ENCODE measurements at regions not wholly inside any gene's neighbourhood (a gene's known extent, or its start where the extent isn't known, plus 50 kb on each side); places are given as distances from the start of the nearest gene placed in this dataset.

GRCh38 chr18:76771192-76771799 lies 51.1 kb upstream of the ZNF236 start:
- H3K27ac ChIP-seq (ENCODE audit: low read depth, low read length): no peak overlapping the region
- WGBS, 3 donors: 31 to 81% (median 79%) methylated on average over 13 of the region's 13 CpGs

GRCh38 chr18:76767954-76768353 lies 54.4 kb upstream of the ZNF236 start:
- 73 to 88% (median 74%) methylated on average over 1 of the region's 1 CpG for WGBS, 3 donors
- H3K27ac ChIP-seq (ENCODE audit: low read depth, low read length): no peak overlapping the region

GRCh38 chr18:76766429-76766828 lies 55.9 kb upstream of the ZNF236 start:
- no peak overlapping the region for H3K27ac ChIP-seq (ENCODE audit: low read depth, low read length)
- 74 to 89% (median 88%) methylated on average over 7 of the region's 7 CpGs for WGBS, 3 donors

- H3K27ac ChIP-seq (ENCODE audit: low read depth, low read length): no peak overlapping the region
- 25 to 72% (median 60%) methylated on average over 5 of the region's 5 CpGs for WGBS, 3 donors
These were observed 56.7 kb upstream of the ZNF236 start for GRCh38 chr18:76765649-76766048.

GRCh38 chr18:76764291-76764901 lies 58.0 kb upstream of the ZNF236 start:
- 78 to 81% (median 81%) methylated on average over 10 of the region's 10 CpGs for WGBS, 3 donors
- no peak overlapping the region for H3K27ac ChIP-seq (ENCODE audit: low read depth, low read length)

GRCh38 chr18:76759056-76759455 lies 63.3 kb upstream of the ZNF236 start:
- 92 to 95% (median 92%) methylated on average over 24 of the region's 24 CpGs for WGBS, 3 donors
- H3K27ac ChIP-seq (ENCODE audit: low read depth, low read length): no peak overlapping the region

- no peak overlapping the region for H3K27ac ChIP-seq (ENCODE audit: low read depth, low read length)
- WGBS, 3 donors: 83 to 91% (median 86%) methylated on average over 13 to 15 of the region's 15 CpGs
These were observed 64.4 kb upstream of the ZNF236 start for GRCh38 chr18:76757925-76758324.

- H3K27ac ChIP-seq (ENCODE audit: low read depth, low read length): no peak overlapping the region
These were observed 65.0 kb upstream of the ZNF236 start for GRCh38 chr18:76757335-76757734.

GRCh38 chr18:76756531-76757253 lies 65.7 kb upstream of the ZNF236 start:
- no peak overlapping the region for H3K27ac ChIP-seq (ENCODE audit: low read depth, low read length)
- WGBS, 3 donors: 55 to 71% (median 60%) methylated on average over 23 of the region's 23 CpGs

More at GRCh38 chr18:76757335-76757734, 65.0 kb upstream of the ZNF236 start:
- 67 to 79% (median 72%) methylated on average over 15 of the region's 15 CpGs for WGBS, 3 donors

GRCh38 chr18:76754351-76754750 lies 68.0 kb upstream of the ZNF236 start:
- no peak overlapping the region for H3K27ac ChIP-seq (ENCODE audit: low read depth, low read length)
- WGBS, 3 donors: 53 to 66% (median 61%) methylated on average over 8 of the region's 8 CpGs

- WGBS, 3 donors: 79 to 90% (median 80%) methylated on average over 4 of the region's 4 CpGs
These were observed 70.0 kb upstream of the ZNF236 start for GRCh38 chr18:76752400-76752799.

GRCh38 chr18:76750917-76751890 lies 71.2 kb upstream of the ZNF236 start:
- no peak overlapping the region for H3K27ac ChIP-seq (ENCODE audit: low read depth, low read length)
- WGBS, 3 donors: 84 to 90% (median 90%) methylated on average over 5 of the region's 5 CpGs

More at GRCh38 chr18:76752400-76752799, 70.0 kb upstream of the ZNF236 start:
- H3K27ac ChIP-seq (ENCODE audit: low read depth, low read length): no peak overlapping the region

- H3K27ac ChIP-seq (ENCODE audit: low read depth, low read length): no peak overlapping the region
These were observed 72.1 kb upstream of the ZNF236 start for GRCh38 chr18:76750269-76750668.

GRCh38 chr18:76747676-76748075 lies 74.7 kb upstream of the ZNF236 start:
- H3K27ac ChIP-seq (ENCODE audit: low read depth, low read length): no peak overlapping the region
- 65 to 76% (median 75%) methylated on average over 1 of the region's 1 CpG for WGBS, 3 donors

- no peak overlapping the region for H3K27ac ChIP-seq (ENCODE audit: low read depth, low read length)
- 87 to 93% (median 90%) methylated on average over 3 of the region's 3 CpGs for WGBS, 3 donors
These were observed 81.0 kb upstream of the ZNF236 start for GRCh38 chr18:76741346-76741745.

- WGBS, 3 donors: 92 to 94% (median 93%) methylated on average over 18 of the region's 18 CpGs
- no peak overlapping the region for H3K27ac ChIP-seq (ENCODE audit: low read depth, low read length)
These were observed 86.0 kb upstream of the ZNF236 start for GRCh38 chr18:76736309-76736708.

GRCh38 chr18:76730901-76731300 lies 91.5 kb upstream of the ZNF236 start:
- no peak overlapping the region for H3K27ac ChIP-seq (ENCODE audit: low read depth, low read length)
- WGBS, 3 donors: 25 to 39% (median 31%) methylated on average over 2 of the region's 2 CpGs

GRCh38 chr18:76727589-76727988 lies 94.8 kb upstream of the ZNF236 start:
- 44 to 71% (median 63%) methylated on average over 1 of the region's 1 CpG for WGBS, 3 donors

GRCh38 chr18:76725445-76725844 lies 96.9 kb upstream of the ZNF236 start:
- 34 to 74% (median 40%) methylated on average over 2 of the region's 2 CpGs for WGBS, 3 donors
- H3K27ac ChIP-seq (ENCODE audit: low read depth, low read length): no peak overlapping the region

More at GRCh38 chr18:76727589-76727988, 94.8 kb upstream of the ZNF236 start:
- no peak overlapping the region for H3K27ac ChIP-seq (ENCODE audit: low read depth, low read length)
